ENCODE measurements at regions not wholly inside any gene's neighbourhood (a gene's known extent, or its start where the extent isn't known, plus 50 kb on each side); places are given as distances from the start of the nearest gene placed in this dataset.
"Not testable (repeated sequence)": the region's sequence is repeated elsewhere in the genome, so short reads cannot be mapped to it uniquely, and the experiment has no call there.

GRCh38 chr6:134764741-134765140, 185.2 kb downstream of the ALDH8A1 start:
- TF ChIP-seq CTCF (IDR thresholded peaks at IDR 0.05), result no peak
- no peak for ATAC-seq (ENCODE audit: low FRiP score)
- no peak for DNase-seq (ENCODE audit: low spot score)

GRCh38 chr6:134763575-134763974, 186.3 kb downstream of the ALDH8A1 start:
- ATAC-seq (ENCODE audit: low FRiP score); DNase-seq (ENCODE audit: low spot score): not testable (repeated sequence)

GRCh38 chr6:134758621-134759020, 191.3 kb downstream of the ALDH8A1 start:
- no peak for ATAC-seq (ENCODE audit: low FRiP score)
- no peak for TF ChIP-seq CTCF (IDR thresholded peaks at IDR 0.05)
- no peak for DNase-seq (ENCODE audit: low spot score)

GRCh38 chr6:134757911-134758361, 192.0 kb downstream of the ALDH8A1 start:
- DNase-seq (ENCODE audit: low spot score) (no peak), ATAC-seq (ENCODE audit: low FRiP score) (no peak)
- TF ChIP-seq CTCF (IDR thresholded peaks at IDR 0.05), result no peak

DNA sequence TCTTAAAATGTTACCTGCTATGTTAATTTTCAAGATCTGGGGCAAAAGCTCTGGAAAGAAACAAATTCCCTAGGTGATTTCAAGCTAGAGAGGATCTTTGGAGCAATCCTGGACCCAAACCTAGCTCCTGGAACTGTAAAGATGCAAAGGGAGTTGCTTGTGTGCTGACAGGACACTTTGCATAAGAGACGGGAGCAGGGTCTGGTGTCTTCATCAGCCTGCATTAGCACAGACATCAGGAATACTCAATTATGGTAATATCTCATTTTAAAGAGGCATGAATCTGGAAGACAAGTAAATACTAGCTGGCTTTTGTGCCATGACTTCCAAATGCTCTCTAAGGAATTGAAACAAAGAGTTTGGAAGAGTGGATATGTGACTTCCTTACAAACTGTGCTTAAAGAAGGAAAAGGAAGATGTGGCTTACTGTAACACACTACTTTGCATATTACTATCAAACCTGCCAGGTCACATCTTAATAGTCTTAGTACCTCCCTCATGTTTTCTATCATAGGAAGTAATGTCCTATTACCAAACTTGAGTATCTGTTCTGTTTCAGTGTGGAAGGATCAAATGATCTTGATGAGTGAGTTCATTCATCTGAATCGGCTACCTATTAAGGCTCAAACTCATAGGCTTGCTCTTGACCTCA, 193.4 kb downstream of the ALDH8A1 start:
- DNase-seq (ENCODE audit: low spot score) (no peak), ATAC-seq (ENCODE audit: low FRiP score) (no peak)
- TF ChIP-seq CTCF (IDR thresholded peaks at IDR 0.05), result no peak

GRCh38 chr6:134754013-134754690, 195.7 kb downstream of the ALDH8A1 start:
- TF ChIP-seq CTCF (IDR thresholded peaks at IDR 0.05), result no peak
- ATAC-seq (ENCODE audit: low FRiP score), result no peak
- DNase-seq (ENCODE audit: low spot score), result no peak

DNA sequence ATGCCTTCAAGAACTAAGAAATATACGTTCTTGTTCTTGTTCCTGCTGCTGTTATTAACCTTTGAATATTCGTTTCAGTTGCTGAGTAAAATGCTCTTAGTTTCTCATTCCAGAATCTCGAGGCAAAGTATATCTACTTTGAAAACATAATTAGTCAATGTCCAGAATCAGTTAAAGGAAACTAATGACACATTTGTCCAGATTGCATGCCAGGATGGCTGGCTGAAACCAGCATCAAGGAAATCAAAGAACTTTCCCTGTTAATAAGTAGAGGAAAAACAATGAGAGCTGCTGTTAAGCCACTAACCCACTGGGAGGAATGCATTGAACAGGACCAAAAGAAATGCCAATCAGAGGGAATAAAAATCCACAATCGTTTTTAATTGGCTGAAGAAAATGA, 196.9 kb downstream of the ALDH8A1 start:
- ATAC-seq (ENCODE audit: low FRiP score), result no peak
- DNase-seq (ENCODE audit: low spot score), result no peak
- TF ChIP-seq CTCF (IDR thresholded peaks at IDR 0.05), result no peak
